Panc1 (cell line): ENCODE measurements at regions not wholly inside any gene's neighbourhood (a gene's known extent, or its start where the extent isn't known, plus 50 kb on each side); places are given as distances from the start of the nearest gene placed in this dataset.

ENCODE experiments used
- ATAC-seq: fragments of 200-7000 bp; cut with Tn5 transposase; 2 replicates; pipeline ENCODE4 v1.9.1; 2020; ENCODE audit warnings: mild to moderate bottlenecking, moderate library complexity
- BruUV-seq: library from RNA; stranded (reverse); fragments of 400-500 nt; replicated peaks from 2 replicates; lab custom pipeline; 2021; lab: Mats Ljungman, UMichigan
- CTCF ChIA-PET: fragments of 300-600 bp; sonication (Branson Sonifier 250); formaldehyde crosslinking; loops from one replicate; lab custom pipeline; 2022; ENCODE audit warnings: antibody characterized with exemption; lab: Charles Lee
- POLR2A ChIA-PET: fragments of 300-600 bp; sonication (Branson Sonifier 250); formaldehyde crosslinking; loops from one replicate; lab custom pipeline; 2022; ENCODE audit warnings: antibody characterized with exemption; lab: Charles Lee
- DNase-seq: peaks from one replicate; pipeline ENCODE4 v3.0.0-alpha.2; 2010; ENCODE audit warnings: low read depth, low spot score
- H3K27ac ChIP-seq: 2 replicates; pipeline ENCODE4 v1.5.1; 2011; ENCODE audit warnings: mild to moderate bottlenecking, low read length, inconsistent platforms
- H3K27me3 ChIP-seq: fragments of 200-500 bp; sonication (Bioruptor generic); 2 replicates; pipeline ENCODE4 v1.6.0; 2014; ENCODE audit warnings: low read length, inconsistent platforms; ENCODE audit not compliant: control insufficient read depth, insufficient read depth
- H3K36me3 ChIP-seq: fragments of 200-500 bp; sonication (Bioruptor generic); 2 replicates; pipeline ENCODE4 v1.5.1; 2014; ENCODE audit warnings: inconsistent platforms, mild to moderate bottlenecking, low read length, moderate library complexity; ENCODE audit not compliant: control insufficient read depth, insufficient read depth
- H3K4me1 ChIP-seq: 2 replicates; pipeline ENCODE4 v1.5.1; 2011; ENCODE audit warnings: inconsistent platforms, mild to moderate bottlenecking, low read length, moderate library complexity; ENCODE audit not compliant: control insufficient read depth, insufficient read depth
- H3K4me3 ChIP-seq, 2 experiments: 2 replicates each; pipeline ENCODE4 v1.5.1; 2011 to 2012; ENCODE audit warnings: low read depth in 2 of 2, low read length in 2 of 2, mild to moderate bottlenecking in 2 of 2, inconsistent platforms in 1 of 2, moderate library complexity in 1 of 2
- H3K9me3 ChIP-seq: fragments of 200-500 bp; sonication (Bioruptor generic); 2 replicates; pipeline ENCODE4 v1.5.1; 2014; ENCODE audit warnings: low read depth, mild to moderate bottlenecking, inconsistent platforms, low read length, moderate library complexity; ENCODE audit not compliant: control insufficient read depth, insufficient read depth
- POLR2AphosphoS5 ChIP-seq: IDR thresholded peaks from 2 replicates; pipeline ENCODE4 v1.6.1; 2012; ENCODE audit warnings: mild to moderate bottlenecking, low read depth, low read length, moderate library complexity
- SIN3A ChIP-seq: IDR thresholded peaks from 2 replicates; pipeline ENCODE4 v1.6.1; 2012; ENCODE audit warnings: low read depth, mild to moderate bottlenecking, low read length, moderate library complexity, borderline replicate concordance; ENCODE audit not compliant: insufficient read depth
- TCF7L2 ChIP-seq: IDR thresholded peaks from 2 replicates; pipeline ENCODE4 v1.6.1; 2011; ENCODE audit warnings: mild to moderate bottlenecking, low read depth, low read length, inconsistent platforms
- in situ Hi-C: cut with HindIII; loops from 2 replicates; pipeline ENCODE4 v1.10.0; 2016; ENCODE audit warnings: low sequenced_read_pairs, low pct_unique_long_range_greater_than_20kb
- intact Hi-C: fragments of 100-400 bp; cut with micrococcal nuclease; formaldehyde crosslinking; loops from one replicate; pipeline ENCODE4 v1.10.0; 2022; ENCODE audit not compliant: unreplicated experiment
- TF ChIP-seq, protein P1 (sequence below): fragments of 450-650 bp; IDR thresholded peaks from 2 replicates; pipeline ENCODE4 v1.5.1; 2017; ENCODE audit warnings: mild to moderate bottlenecking
- TF ChIP-seq, protein P2 (sequence below), 2 experiments: IDR thresholded peaks; 2 replicates each; pipeline ENCODE4 v1.6.1; 2011 to 2012; ENCODE audit warnings: low read depth in 2 of 2, control low read depth in 1 of 2, low read length in 1 of 2, mild to moderate bottlenecking in 1 of 2, moderate library complexity in 1 of 2; ENCODE audit not compliant: insufficient read depth in 1 of 2

DNA sequence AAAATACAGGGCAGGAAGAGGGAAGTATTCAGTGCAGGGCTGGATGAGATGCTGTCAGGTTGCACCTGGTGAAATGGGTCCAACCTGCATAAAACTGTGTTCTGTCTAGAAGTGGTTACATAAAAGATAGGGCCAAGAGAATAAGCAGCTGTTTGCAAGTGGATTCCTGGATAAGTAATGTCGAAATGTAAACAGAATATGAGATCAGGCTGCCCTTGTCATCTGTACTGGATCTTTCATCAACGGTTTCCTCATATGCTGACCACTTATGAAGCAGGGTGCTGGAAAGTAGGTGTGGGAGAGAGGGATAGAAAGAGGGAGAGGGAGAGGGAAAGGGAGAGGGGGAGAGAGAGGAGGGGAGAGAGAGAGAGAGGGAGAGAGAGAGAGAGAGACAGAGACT is 349.8 kb upstream of the CPEB2 start:
- DNase-seq, result no peak
- no TSS peak for BruUV-seq

DNA sequence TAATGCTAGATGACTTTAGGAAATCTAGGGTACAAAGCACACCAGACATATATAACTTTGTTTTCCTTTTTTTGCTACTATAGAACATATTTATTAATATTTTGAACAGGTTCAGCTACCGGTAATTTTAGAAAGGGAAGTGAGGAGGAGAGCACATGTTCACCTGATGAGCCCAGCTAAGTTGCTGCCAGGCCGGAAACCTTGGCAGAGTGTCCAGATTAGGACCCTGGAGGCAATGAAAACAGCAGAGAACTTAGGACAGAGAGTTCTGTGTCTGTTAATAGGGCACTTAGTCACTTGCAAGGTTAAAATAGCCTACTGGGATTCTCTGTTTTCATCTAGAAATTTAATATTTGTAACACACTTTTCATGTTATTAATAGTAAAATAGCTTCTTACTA is 348.9 kb upstream of the CPEB2 start:
- Histone ChIP-seq H3K4me3 (no peak overlapping the region), H3K9me3 (no peaks in the 10 kb centered on the region), H3K27ac (no peak overlapping the region), H3K27me3 (no peaks in the 10 kb centered on the region), H3K36me3 (no peaks in the 10 kb centered on the region), H3K4me1 (no peaks in the 10 kb centered on the region)
- CTCF ChIA-PET, result no interaction called here
- intact Hi-C loops, result no loop called here
- no peak for ATAC-seq
- POLR2A ChIA-PET, result no interaction called here
- in situ Hi-C loops, result no loop called here
- TF ChIP-seq TCF7L2 (no peak), SIN3A (no peak), POLR2AphosphoS5 (no peak)
- TF ChIP-seq, protein P1, sequence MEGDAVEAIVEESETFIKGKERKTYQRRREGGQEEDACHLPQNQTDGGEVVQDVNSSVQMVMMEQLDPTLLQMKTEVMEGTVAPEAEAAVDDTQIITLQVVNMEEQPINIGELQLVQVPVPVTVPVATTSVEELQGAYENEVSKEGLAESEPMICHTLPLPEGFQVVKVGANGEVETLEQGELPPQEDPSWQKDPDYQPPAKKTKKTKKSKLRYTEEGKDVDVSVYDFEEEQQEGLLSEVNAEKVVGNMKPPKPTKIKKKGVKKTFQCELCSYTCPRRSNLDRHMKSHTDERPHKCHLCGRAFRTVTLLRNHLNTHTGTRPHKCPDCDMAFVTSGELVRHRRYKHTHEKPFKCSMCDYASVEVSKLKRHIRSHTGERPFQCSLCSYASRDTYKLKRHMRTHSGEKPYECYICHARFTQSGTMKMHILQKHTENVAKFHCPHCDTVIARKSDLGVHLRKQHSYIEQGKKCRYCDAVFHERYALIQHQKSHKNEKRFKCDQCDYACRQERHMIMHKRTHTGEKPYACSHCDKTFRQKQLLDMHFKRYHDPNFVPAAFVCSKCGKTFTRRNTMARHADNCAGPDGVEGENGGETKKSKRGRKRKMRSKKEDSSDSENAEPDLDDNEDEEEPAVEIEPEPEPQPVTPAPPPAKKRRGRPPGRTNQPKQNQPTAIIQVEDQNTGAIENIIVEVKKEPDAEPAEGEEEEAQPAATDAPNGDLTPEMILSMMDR, result no peak
- TF ChIP-seq, protein P2, sequence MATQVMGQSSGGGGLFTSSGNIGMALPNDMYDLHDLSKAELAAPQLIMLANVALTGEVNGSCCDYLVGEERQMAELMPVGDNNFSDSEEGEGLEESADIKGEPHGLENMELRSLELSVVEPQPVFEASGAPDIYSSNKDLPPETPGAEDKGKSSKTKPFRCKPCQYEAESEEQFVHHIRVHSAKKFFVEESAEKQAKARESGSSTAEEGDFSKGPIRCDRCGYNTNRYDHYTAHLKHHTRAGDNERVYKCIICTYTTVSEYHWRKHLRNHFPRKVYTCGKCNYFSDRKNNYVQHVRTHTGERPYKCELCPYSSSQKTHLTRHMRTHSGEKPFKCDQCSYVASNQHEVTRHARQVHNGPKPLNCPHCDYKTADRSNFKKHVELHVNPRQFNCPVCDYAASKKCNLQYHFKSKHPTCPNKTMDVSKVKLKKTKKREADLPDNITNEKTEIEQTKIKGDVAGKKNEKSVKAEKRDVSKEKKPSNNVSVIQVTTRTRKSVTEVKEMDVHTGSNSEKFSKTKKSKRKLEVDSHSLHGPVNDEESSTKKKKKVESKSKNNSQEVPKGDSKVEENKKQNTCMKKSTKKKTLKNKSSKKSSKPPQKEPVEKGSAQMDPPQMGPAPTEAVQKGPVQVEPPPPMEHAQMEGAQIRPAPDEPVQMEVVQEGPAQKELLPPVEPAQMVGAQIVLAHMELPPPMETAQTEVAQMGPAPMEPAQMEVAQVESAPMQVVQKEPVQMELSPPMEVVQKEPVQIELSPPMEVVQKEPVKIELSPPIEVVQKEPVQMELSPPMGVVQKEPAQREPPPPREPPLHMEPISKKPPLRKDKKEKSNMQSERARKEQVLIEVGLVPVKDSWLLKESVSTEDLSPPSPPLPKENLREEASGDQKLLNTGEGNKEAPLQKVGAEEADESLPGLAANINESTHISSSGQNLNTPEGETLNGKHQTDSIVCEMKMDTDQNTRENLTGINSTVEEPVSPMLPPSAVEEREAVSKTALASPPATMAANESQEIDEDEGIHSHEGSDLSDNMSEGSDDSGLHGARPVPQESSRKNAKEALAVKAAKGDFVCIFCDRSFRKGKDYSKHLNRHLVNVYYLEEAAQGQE (IDR thresholded peaks at IDR 0.05; ENCODE audit: insufficient read depth in 1 of 2, low read depth in 2 of 2, low read length in 1 of 2), result no peak
- no peak for DNase-seq
- no TSS peak for BruUV-seq

More for the DNA sequence above, 349.8 kb upstream of the CPEB2 start:
- Histone ChIP-seq H3K4me1 (no peaks in the 10 kb centered on the region), H3K4me3 (no peak overlapping the region), H3K36me3 (no peaks in the 10 kb centered on the region), H3K27ac (no peak overlapping the region), H3K9me3 (no peaks in the 10 kb centered on the region), H3K27me3 (no peaks in the 10 kb centered on the region)
- in situ Hi-C loops (no loop called here), intact Hi-C loops (no loop called here)
- ChIA-PET CTCF (no interaction called here), POLR2A (no interaction called here)
- ATAC-seq, result no peak
- TF ChIP-seq SIN3A, result no peak

DNA sequence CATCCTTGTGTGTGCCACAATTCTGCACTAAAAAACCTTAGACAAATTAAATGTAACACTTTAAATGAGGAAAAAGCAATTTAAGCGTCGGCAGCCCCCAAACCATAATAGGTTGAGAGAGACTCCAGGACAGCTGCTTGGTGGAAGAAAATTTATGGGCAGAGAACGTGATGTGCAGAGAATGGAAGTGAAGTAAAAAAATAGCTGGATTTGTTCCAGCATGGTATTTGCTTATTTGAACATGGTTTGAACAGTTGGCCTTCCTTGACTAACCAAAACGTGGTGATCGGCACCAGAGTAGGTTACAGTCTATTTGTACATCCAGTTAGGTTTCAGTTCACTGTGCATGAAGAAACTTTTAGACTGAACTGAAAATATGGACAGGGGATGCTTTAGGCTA is 343.0 kb upstream of the CPEB2 start:
- no peaks in the 10 kb centered on the region for H3K36me3 ChIP-seq
- intact Hi-C loops, result no loop called here
- DNase-seq (no peak), ATAC-seq (no peak)
- no TSS peak for BruUV-seq
- no peaks in the 10 kb centered on the region for H3K27me3 ChIP-seq
- TF ChIP-seq, protein P1, result no peak
- TF ChIP-seq POLR2AphosphoS5 (no peak), TCF7L2 (no peak), SIN3A (no peak)
- TF ChIP-seq, protein P2 (IDR thresholded peaks at IDR 0.05; ENCODE audit: insufficient read depth in 1 of 2, low read depth in 2 of 2, low read length in 1 of 2), result no peak
- H3K9me3 ChIP-seq, result no peaks in the 10 kb centered on the region
- H3K27ac ChIP-seq, result no peak overlapping the region
- ChIA-PET CTCF (no interaction called here), POLR2A (no interaction called here)
- in situ Hi-C loops, result no loop called here
- no peak overlapping the region for H3K4me3 ChIP-seq
- no peaks in the 10 kb centered on the region for H3K4me1 ChIP-seq
